Spinal cord (tissue), 9 donors: ENCODE measurements at regions not wholly inside any gene's neighbourhood (a gene's known extent, or its start where the extent isn't known, plus 50 kb on each side); places are given as distances from the start of the nearest gene placed in this dataset.

Source experiments
- DNase-seq, 6 donors: peaks; one replicate each; pipeline versions ENCODE4 v3.0.0 to v3.0.0-alpha.2; 2013 to 2015; ENCODE audit warnings: low spot score in 6 of 6, low read depth in 4 of 6
- H3K27ac ChIP-seq: one replicate; pipeline ENCODE4 v1.5.1; 2013; ENCODE audit warnings: low read depth, low read length, control low read depth
- H3K27me3 ChIP-seq: one replicate; pipeline ENCODE4 v1.6.1; 2013; ENCODE audit warnings: low read length; ENCODE audit not compliant: control insufficient read depth, insufficient read depth
- H3K36me3 ChIP-seq: one replicate; pipeline ENCODE4 v1.6.1; 2013; ENCODE audit warnings: low read length; ENCODE audit not compliant: control insufficient read depth, insufficient read depth
- H3K4me1 ChIP-seq: one replicate; pipeline ENCODE4 v1.6.1; 2013; ENCODE audit warnings: low read length; ENCODE audit not compliant: control insufficient read depth, insufficient read depth
- H3K4me3 ChIP-seq: one replicate; pipeline ENCODE4 v1.5.1; 2013; ENCODE audit warnings: low read depth, low read length, control low read depth
- H3K9me3 ChIP-seq: one replicate; pipeline ENCODE4 v1.6.1; 2013; ENCODE audit warnings: low read length; ENCODE audit not compliant: control insufficient read depth, insufficient read depth
- WGBS: methylation state at CpG from one replicate; pipeline ENCODE4 v1.1.5; 2013; ENCODE audit warnings: missing lambda C conversion rate; ENCODE audit not compliant: insufficient coverage; 5-methylcytosine and 5-hydroxymethylcytosine counted together
- donor health status: healthy.

GRCh38 chr20:56793916-56794315, 164.8 kb downstream of the TFAP2C start:
- H3K36me3 ChIP-seq, result no peaks in the 10 kb centered on the region

GRCh38 chr20:56795492-56795891, 166.4 kb downstream of the TFAP2C start:
- Histone ChIP-seq H3K36me3 (no peaks in the 10 kb centered on the region), H3K4me1 (peaks cover 4% of the 10 kb centered on the region), H3K9me3 (no peaks in the 10 kb centered on the region), H3K4me3 (no peak overlapping the region), H3K27me3 (no peaks in the 10 kb centered on the region), H3K27ac (no peak overlapping the region)
- DNase-seq, result no peak
- 92% methylated on average over 2 of the region's 2 CpGs for WGBS

More at GRCh38 chr20:56793916-56794315, 164.8 kb downstream of the TFAP2C start:
- Histone ChIP-seq H3K4me1 (peaks cover 4% of the 10 kb centered on the region), H3K9me3 (no peaks in the 10 kb centered on the region), H3K27ac (no peak overlapping the region), H3K4me3 (no peak overlapping the region), H3K27me3 (no peaks in the 10 kb centered on the region)
- DNase-seq, result no peak
- 85% methylated on average over 5 of the region's 7 CpGs for WGBS

- Histone ChIP-seq H3K9me3 (no peaks in the 10 kb centered on the region), H3K27ac (no peak overlapping the region), H3K4me3 (no peak overlapping the region), H3K27me3 (no peaks in the 10 kb centered on the region), H3K36me3 (no peaks in the 10 kb centered on the region), H3K4me1 (peaks cover 4% of the 10 kb centered on the region)
- no peak for DNase-seq
- 54% methylated on average over 1 of the region's 3 CpGs for WGBS
Observed at GRCh38 chr20:56796345-56796744, 167.2 kb downstream of the TFAP2C start.

- no peaks in the 10 kb centered on the region for H3K36me3 ChIP-seq
- no peaks in the 10 kb centered on the region for H3K9me3 ChIP-seq
- DNase-seq, result no peak
- no peaks in the 10 kb centered on the region for H3K27me3 ChIP-seq
- H3K4me3 ChIP-seq, result no peak overlapping the region
- H3K27ac ChIP-seq, result no peak overlapping the region
- peaks cover 4% of the 10 kb centered on the region for H3K4me1 ChIP-seq
- WGBS, result 88% methylated on average over 2 of the region's 2 CpGs
Observed at GRCh38 chr20:56797023-56797422, 167.9 kb downstream of the TFAP2C start.

- Histone ChIP-seq H3K4me1 (peaks cover 11% of the 10 kb centered on the region), H3K27me3 (peaks cover 5% of the 10 kb centered on the region), H3K36me3 (no peaks in the 10 kb centered on the region), H3K27ac (no peak overlapping the region), H3K4me3 (no peak overlapping the region), H3K9me3 (no peaks in the 10 kb centered on the region)
- DNase-seq, result no peak
- WGBS, result no CpG with 5 or more reads among the region's 1 CpG
Observed at GRCh38 chr20:56798634-56799033, 169.5 kb downstream of the TFAP2C start.

GRCh38 chr20:56799187-56799586, 170.1 kb downstream of the TFAP2C start:
- no CpG with 5 or more reads among the region's 2 CpGs for WGBS
- no peaks in the 10 kb centered on the region for H3K9me3 ChIP-seq
- DNase-seq, result no peak
- H3K27ac ChIP-seq, result no peak overlapping the region
- no peaks in the 10 kb centered on the region for H3K36me3 ChIP-seq
- H3K4me3 ChIP-seq, result no peak overlapping the region
- peaks cover 5% of the 10 kb centered on the region for H3K27me3 ChIP-seq
- peaks cover 13% of the 10 kb centered on the region for H3K4me1 ChIP-seq

- DNase-seq, result no peak
- Histone ChIP-seq H3K36me3 (no peaks in the 10 kb centered on the region), H3K4me1 (peaks cover 22% of the 10 kb centered on the region), H3K27ac (no peak overlapping the region), H3K4me3 (no peak overlapping the region), H3K27me3 (peaks cover 5% of the 10 kb centered on the region), H3K9me3 (no peaks in the 10 kb centered on the region)
- WGBS, result no CpG with 5 or more reads among the region's 4 CpGs
Observed at GRCh38 chr20:56800088-56800487, 171.0 kb downstream of the TFAP2C start.

- Histone ChIP-seq H3K9me3 (no peaks in the 10 kb centered on the region), H3K27ac (no peak overlapping the region), H3K4me1 (peaks cover 19% of the 10 kb centered on the region), H3K27me3 (peaks cover 7% of the 10 kb centered on the region), H3K36me3 (no peaks in the 10 kb centered on the region), H3K4me3 (no peak overlapping the region)
- peak in 2 of 6 donors; percentile 47 to 65 for DNase-seq
- 66% methylated on average over 9 of the region's 19 CpGs for WGBS
Observed at GRCh38 chr20:56801971-56802755, 173.1 kb downstream of the TFAP2C start.

GRCh38 chr20:56802805-56803204, 173.7 kb downstream of the TFAP2C start:
- Histone ChIP-seq H3K27me3 (peaks cover 11% of the 10 kb centered on the region), H3K4me1 (peaks cover 24% of the 10 kb centered on the region), H3K27ac (no peak overlapping the region), H3K4me3 (no peak overlapping the region), H3K36me3 (no peaks in the 10 kb centered on the region), H3K9me3 (no peaks in the 10 kb centered on the region)
- WGBS, result 38% methylated on average over 20 of the region's 20 CpGs
- DNase-seq, result no peak

GRCh38 chr20:56805313-56805712, 176.2 kb downstream of the TFAP2C start:
- DNase-seq, result no peak
- no peak overlapping the region for H3K4me3 ChIP-seq
- 64% methylated on average over 3 of the region's 4 CpGs for WGBS
- peaks cover 18% of the 10 kb centered on the region for H3K27me3 ChIP-seq
- H3K4me1 ChIP-seq, result peaks cover 24% of the 10 kb centered on the region
- no peak overlapping the region for H3K27ac ChIP-seq
- no peaks in the 10 kb centered on the region for H3K36me3 ChIP-seq
- no peaks in the 10 kb centered on the region for H3K9me3 ChIP-seq
